ENCODE measurements at regions not wholly inside any gene's neighbourhood (a gene's known extent, or its start where the extent isn't known, plus 50 kb on each side); places are given as distances from the start of the nearest gene placed in this dataset.

GRCh38 chr5:82749461-82749820, 327.8 kb downstream of the TMEM167A start:
- no peak overlapping the region for H3K27ac ChIP-seq
- no peaks in the 10 kb centered on the region for H3K27me3 ChIP-seq (replicated peaks)
- H3K9me3 ChIP-seq (replicated peaks) = no peaks in the 10 kb centered on the region
- DNase-seq (ENCODE audit: low read depth in 1 of 2, low spot score in 2 of 2) = no peak
- H3K4me1 ChIP-seq (replicated peaks) = no peaks in the 10 kb centered on the region
- no peaks in the 10 kb centered on the region for H3K36me3 ChIP-seq
- H3K4me3 ChIP-seq = no peak overlapping the region

DNA sequence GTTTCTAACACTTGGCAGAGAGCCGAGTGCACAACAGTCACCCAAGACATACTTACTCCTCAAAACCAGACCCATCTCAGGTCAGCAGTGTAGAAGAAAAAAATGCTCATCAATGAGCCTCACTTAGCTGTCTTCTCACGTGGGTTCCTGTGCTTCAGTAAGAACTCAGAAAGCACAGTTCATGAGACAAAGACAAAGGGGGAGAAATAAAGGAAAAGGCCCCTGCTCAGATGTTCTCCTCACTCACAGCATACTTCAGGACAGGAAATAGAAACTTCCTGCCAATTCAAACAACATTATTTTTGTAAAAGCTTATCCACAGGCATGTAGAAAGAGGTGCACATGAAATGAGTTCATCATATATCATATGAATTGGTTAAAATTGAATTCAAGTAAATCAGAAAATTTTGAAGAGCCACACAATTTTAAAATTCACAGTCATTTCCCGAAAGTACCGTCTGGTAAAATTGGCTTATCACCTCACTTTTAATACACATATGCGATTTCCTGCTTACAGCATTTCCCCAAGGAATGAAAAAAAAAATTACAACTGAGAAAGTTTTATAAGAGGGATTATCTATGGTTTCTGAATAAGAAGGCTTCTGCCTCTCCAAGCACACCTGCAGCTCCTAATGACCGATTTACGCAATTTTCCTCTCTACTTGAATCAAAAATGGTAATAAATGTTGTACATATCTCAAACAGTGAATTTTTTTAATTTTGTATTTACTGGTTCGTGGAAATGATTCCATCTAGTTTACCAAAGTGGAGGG, 328.3 kb downstream of the TMEM167A start:
- DNase-seq (ENCODE audit: low read depth in 1 of 2, low spot score in 2 of 2) = no peak
- Histone ChIP-seq H3K4me3 (no peak overlapping the region), H3K4me1 (replicated peaks) (no peaks in the 10 kb centered on the region), H3K27me3 (replicated peaks) (no peaks in the 10 kb centered on the region), H3K9me3 (replicated peaks) (no peaks in the 10 kb centered on the region), H3K27ac (no peak overlapping the region), H3K36me3 (no peaks in the 10 kb centered on the region)

- H3K4me3 ChIP-seq = no peak overlapping the region
- no peaks in the 10 kb centered on the region for H3K9me3 ChIP-seq (replicated peaks)
- no peak overlapping the region for H3K27ac ChIP-seq
- H3K4me1 ChIP-seq (replicated peaks) = no peaks in the 10 kb centered on the region
- no peaks in the 10 kb centered on the region for H3K36me3 ChIP-seq
- no peak for DNase-seq (ENCODE audit: low read depth in 1 of 2, low spot score in 2 of 2)
- H3K27me3 ChIP-seq (replicated peaks) = no peaks in the 10 kb centered on the region
Measured at GRCh38 chr5:82747986-82748385, 329.2 kb downstream of the TMEM167A start.

DNA sequence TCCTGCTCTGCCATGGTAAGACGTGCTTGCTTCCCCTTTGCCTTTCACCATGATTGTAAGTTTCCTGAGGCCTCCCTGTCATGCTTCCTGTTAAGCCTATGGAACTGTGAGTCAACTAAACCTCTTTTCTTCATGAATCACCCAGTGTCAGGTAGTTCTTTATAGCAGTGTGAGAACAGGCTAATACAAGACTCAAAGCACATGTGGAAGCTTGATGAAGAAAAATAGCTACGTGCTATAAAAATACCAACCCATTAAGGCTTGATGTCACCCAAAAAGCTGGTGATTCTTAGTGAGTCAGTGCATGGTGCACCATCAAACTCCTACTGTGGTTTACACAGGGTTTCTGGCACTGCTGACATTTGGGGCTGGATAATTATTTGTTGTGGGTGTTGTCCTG, 332.2 kb downstream of the TMEM167A start:
- no peak for DNase-seq (ENCODE audit: low read depth in 1 of 2, low spot score in 2 of 2)
- H3K4me1 ChIP-seq (replicated peaks) = no peaks in the 10 kb centered on the region

GRCh38 chr5:82738681-82739269, 338.4 kb downstream of the TMEM167A start:
- Histone ChIP-seq H3K4me1 (replicated peaks) (no peaks in the 10 kb centered on the region; the same call in 1 of the 2 replicates), H3K27ac (no peak overlapping the region), H3K36me3 (no peaks in the 10 kb centered on the region), H3K9me3 (replicated peaks) (no peaks in the 10 kb centered on the region), H3K4me3 (no peak overlapping the region), H3K27me3 (replicated peaks) (no peaks in the 10 kb centered on the region)
- no peak for DNase-seq (ENCODE audit: low read depth in 1 of 2, low spot score in 2 of 2)

More for the DNA sequence above, 332.2 kb downstream of the TMEM167A start:
- Histone ChIP-seq H3K27me3 (replicated peaks) (no peaks in the 10 kb centered on the region), H3K27ac (no peak overlapping the region), H3K36me3 (no peaks in the 10 kb centered on the region), H3K9me3 (replicated peaks) (no peaks in the 10 kb centered on the region), H3K4me3 (no peak overlapping the region)

DNA sequence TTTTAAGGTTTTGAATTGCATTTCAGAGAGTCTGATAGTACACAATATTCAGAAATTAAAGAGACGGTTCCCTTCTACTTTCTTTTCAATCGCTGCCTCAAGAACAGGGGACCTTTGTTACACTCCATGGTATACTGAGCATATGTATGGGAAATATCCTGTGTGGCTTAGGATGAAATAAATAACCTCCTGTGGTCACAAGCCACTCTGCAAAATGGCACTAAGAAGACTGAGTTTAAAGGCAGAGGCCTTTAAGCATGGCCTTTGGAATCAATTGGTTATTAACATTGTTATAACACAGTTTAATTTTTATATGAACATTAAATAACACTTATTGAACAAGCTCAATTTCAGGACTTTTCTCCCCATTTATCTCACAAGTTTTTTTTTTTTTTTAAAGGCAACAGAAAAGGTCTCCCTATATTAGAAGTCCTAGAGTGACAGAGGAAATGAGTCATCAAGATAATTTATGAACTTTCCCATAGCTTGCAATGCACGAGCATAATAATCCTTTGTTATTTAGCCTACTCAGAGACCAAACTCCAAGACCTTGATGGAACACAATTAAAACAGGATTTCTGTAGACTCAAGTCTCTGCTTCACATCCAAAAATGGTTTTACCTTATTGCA, 341.9 kb downstream of the TMEM167A start:
- DNase-seq (ENCODE audit: low read depth in 1 of 2, low spot score in 2 of 2) = peak in 1 of 2 experiments; percentile 12
- no peak overlapping the region for H3K27ac ChIP-seq
- H3K4me3 ChIP-seq = no peak overlapping the region
- H3K36me3 ChIP-seq = no peaks in the 10 kb centered on the region
- H3K4me1 ChIP-seq (replicated peaks) = no peaks in the 10 kb centered on the region; the same call in 1 of the 2 replicates
- no peaks in the 10 kb centered on the region for H3K27me3 ChIP-seq (replicated peaks)
- H3K9me3 ChIP-seq (replicated peaks) = no peaks in the 10 kb centered on the region

GRCh38 chr5:82734347-82734746, 342.8 kb downstream of the TMEM167A start:
- no peak overlapping the region for H3K27ac ChIP-seq
- no peak for DNase-seq (ENCODE audit: low read depth in 1 of 2, low spot score in 2 of 2)
- H3K9me3 ChIP-seq (replicated peaks) = no peaks in the 10 kb centered on the region
- H3K36me3 ChIP-seq = no peaks in the 10 kb centered on the region
- H3K4me1 ChIP-seq (replicated peaks) = no peaks in the 10 kb centered on the region; the same call in 1 of the 2 replicates
- H3K27me3 ChIP-seq (replicated peaks) = no peaks in the 10 kb centered on the region
- no peak overlapping the region for H3K4me3 ChIP-seq

GRCh38 chr5:82730913-82731312, 346.3 kb downstream of the TMEM167A start:
- H3K4me1 ChIP-seq (replicated peaks) = no peaks in the 10 kb centered on the region; the same call in 1 of the 2 replicates
- no peaks in the 10 kb centered on the region for H3K27me3 ChIP-seq (replicated peaks)
- no peak overlapping the region for H3K4me3 ChIP-seq
- no peak for DNase-seq (ENCODE audit: low read depth in 1 of 2, low spot score in 2 of 2)
- no peaks in the 10 kb centered on the region for H3K9me3 ChIP-seq (replicated peaks)
- H3K27ac ChIP-seq = no peak overlapping the region
- H3K36me3 ChIP-seq = no peaks in the 10 kb centered on the region

GRCh38 chr5:82728926-82729702, 348.1 kb downstream of the TMEM167A start:
- Histone ChIP-seq H3K4me1 (replicated peaks) (no peaks in the 10 kb centered on the region), H3K4me3 (no peak overlapping the region), H3K27ac (no peak overlapping the region), H3K36me3 (no peaks in the 10 kb centered on the region), H3K9me3 (replicated peaks) (no peaks in the 10 kb centered on the region), H3K27me3 (replicated peaks) (no peaks in the 10 kb centered on the region)
- no peak for DNase-seq (ENCODE audit: low read depth in 1 of 2, low spot score in 2 of 2)

GRCh38 chr5:82723168-82723567, 354.0 kb downstream of the TMEM167A start:
- no peak overlapping the region for H3K27ac ChIP-seq
- H3K9me3 ChIP-seq (replicated peaks) = no peaks in the 10 kb centered on the region
- DNase-seq (ENCODE audit: low read depth in 1 of 2, low spot score in 2 of 2) = no peak
- no peak overlapping the region for H3K4me3 ChIP-seq
- no peaks in the 10 kb centered on the region for H3K27me3 ChIP-seq (replicated peaks)
- H3K4me1 ChIP-seq (replicated peaks) = 0 out of 2 replicates have a peak, but pooled peaks cover 3% of the 10 kb centered on the region
- H3K36me3 ChIP-seq = no peaks in the 10 kb centered on the region

DNA sequence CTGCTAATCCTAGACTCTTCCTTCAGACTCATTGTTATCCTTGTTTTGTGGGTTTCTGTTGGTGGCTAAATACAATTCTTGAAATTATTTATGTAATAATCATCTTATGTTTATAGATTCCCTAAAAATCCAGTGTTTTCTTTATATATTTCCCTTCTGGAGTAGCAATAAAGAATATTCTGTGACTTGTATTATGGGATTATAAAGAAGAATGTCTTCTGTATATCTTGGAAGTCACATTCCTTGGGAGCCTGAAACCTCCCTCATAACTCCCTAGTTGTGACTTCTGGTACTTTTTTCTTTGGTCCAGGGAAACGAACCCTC, 356.1 kb downstream of the TMEM167A start:
- Histone ChIP-seq H3K27me3 (replicated peaks) (no peaks in the 10 kb centered on the region), H3K9me3 (replicated peaks) (no peaks in the 10 kb centered on the region), H3K4me3 (no peak overlapping the region), H3K4me1 (replicated peaks) (0 out of 2 replicates have a peak, but pooled peaks cover 3% of the 10 kb centered on the region), H3K27ac (no peak overlapping the region), H3K36me3 (no peaks in the 10 kb centered on the region)
- peak in 1 of 2 experiments; percentile 23 for DNase-seq (ENCODE audit: low read depth in 1 of 2, low spot score in 2 of 2)

GRCh38 chr5:82720213-82721086, 356.7 kb downstream of the TMEM167A start:
- H3K27ac ChIP-seq = no peak overlapping the region
- 0 out of 2 replicates have a peak, but pooled peaks cover 3% of the 10 kb centered on the region for H3K4me1 ChIP-seq (replicated peaks)
- no peaks in the 10 kb centered on the region for H3K27me3 ChIP-seq (replicated peaks)
- no peaks in the 10 kb centered on the region for H3K36me3 ChIP-seq
- peak in 1 of 2 experiments; percentile 4 for DNase-seq (ENCODE audit: low read depth in 1 of 2, low spot score in 2 of 2)
- H3K9me3 ChIP-seq (replicated peaks) = no peaks in the 10 kb centered on the region
- H3K4me3 ChIP-seq = no peak overlapping the region

GRCh38 chr5:82719368-82719767, 357.8 kb downstream of the TMEM167A start:
- Histone ChIP-seq H3K27me3 (replicated peaks) (no peaks in the 10 kb centered on the region), H3K27ac (no peak overlapping the region), H3K4me3 (no peak overlapping the region), H3K4me1 (replicated peaks) (0 out of 2 replicates have a peak, but pooled peaks cover 3% of the 10 kb centered on the region), H3K36me3 (no peaks in the 10 kb centered on the region), H3K9me3 (replicated peaks) (no peaks in the 10 kb centered on the region)
- DNase-seq (ENCODE audit: low read depth in 1 of 2, low spot score in 2 of 2) = no peak

Data from SJSA1 (cell line).